Psoas muscle (tissue), 7 donors: ENCODE measurements at regions not wholly inside any gene's neighbourhood (a gene's known extent, or its start where the extent isn't known, plus 50 kb on each side); places are given as distances from the start of the nearest gene placed in this dataset.

Experiments
- ATAC-seq, 4 donors: fragments of 200-7000 bp; cut with Tn5 transposase; one replicate each; pipeline ENCODE4 v1.9.1; 2020; ENCODE audit warnings: moderate library complexity in 3 of 4, mild to moderate bottlenecking in 2 of 4
- DNase-seq, 2 donors: peaks; one replicate each; pipeline ENCODE4 v3.0.0-alpha.2; 2020
- H3K27ac ChIP-seq: fragments of 200-600 bp; one replicate; pipeline ENCODE4 v1.8.0; 2022
- H3K27me3 ChIP-seq, 3 donors: fragments of 200-600 bp in 1 of 3; one replicate each; pipeline versions ENCODE4 v1.6.1 to v1.8.0; 2013 to 2022; ENCODE audit warnings: low read length in 2 of 3, mild to moderate bottlenecking in 2 of 3, moderate library complexity in 1 of 3; ENCODE audit not compliant: insufficient read depth in 3 of 3
- H3K36me3 ChIP-seq, 2 donors: fragments of 200-600 bp in 1 of 2; one replicate each; pipeline versions ENCODE4 v1.6.1 to v1.8.0; 2013 to 2022; ENCODE audit warnings: low read depth in 1 of 2, mild to moderate bottlenecking in 1 of 2, moderate library complexity in 1 of 2; ENCODE audit not compliant: insufficient read depth in 1 of 2
- H3K4me1 ChIP-seq: fragments of 200-600 bp; one replicate; pipeline ENCODE4 v1.8.0; 2022
- H3K4me3 ChIP-seq: fragments of 200-600 bp; one replicate; pipeline ENCODE4 v1.8.0; 2022; ENCODE audit warnings: mild to moderate bottlenecking
- H3K9me3 ChIP-seq: fragments of 200-600 bp; one replicate; pipeline ENCODE4 v1.8.0; 2022
- CTCF ChIP-seq: fragments of 200-600 bp; IDR thresholded peaks from one replicate; pipeline ENCODE4 v1.8.0; 2022; ENCODE audit warnings: antibody characterized with exemption
- WGBS, 3 donors: extraction: QIAGEN DNeasy Blood & Tissue Kit; methylation state at CpG; one replicate each; pipeline versions ENCODE4 v1.1.6 to v1.1.7; 2013; 5-methylcytosine and 5-hydroxymethylcytosine counted together
- intact Hi-C, 2 donors: fragments of 100-400 bp; cut with DNase I; formaldehyde crosslinking; loops; one replicate each; pipeline versions ENCODE4 v1.11.0 to v1.14.2; 2022
- donor health status: healthy with polysubstance abuse.
- donor health status: DM: no; HTN: no; CAD: no; lungs with moderate emphysema.
- donor health status: Bipolar disorder and iron deficiency.
- donor health status: healthy.
- donor health status: DM: yes; HTN: yes; CAD: no.
- donor health status: DM: no; HTN: no; CAD: no.
- donor health status: DM: yes; HTN: yes; CAD: no.

- no peaks in the 10 kb centered on the region for H3K36me3 ChIP-seq
- H3K4me1 ChIP-seq: no peaks in the 10 kb centered on the region
- no peak for TF ChIP-seq CTCF
- intact Hi-C loops: no loop called here
- 74 to 86% (median 83%) methylated on average over 1 of the region's 1 CpG for WGBS, 3 donors
- H3K27ac ChIP-seq: no peak overlapping the region
- ATAC-seq: no peak
- H3K4me3 ChIP-seq: no peak overlapping the region
- no peaks in the 10 kb centered on the region for H3K9me3 ChIP-seq
- H3K27me3 ChIP-seq: peaks cover 0 to 14% (median 0%) of the 10 kb centered on the region in 3 donors
- no peak for DNase-seq
These were observed 69.9 kb upstream of the IGSF21 start for GRCh38 chr1:18037651-18038050.

GRCh38 chr1:18038051-18038450 lies 69.5 kb upstream of the IGSF21 start:
- H3K36me3 ChIP-seq: no peaks in the 10 kb centered on the region
- WGBS, 3 donors: 77 to 87% (median 82%) methylated on average over 4 of the region's 4 CpGs

GRCh38 chr1:18039102-18039501 lies 68.5 kb upstream of the IGSF21 start:
- Histone ChIP-seq H3K9me3 (no peaks in the 10 kb centered on the region), H3K4me3 (no peak overlapping the region), H3K27ac (no peak overlapping the region), H3K27me3 (peaks cover 0 to 20% (median 0%) of the 10 kb centered on the region in 3 donors), H3K4me1 (no peaks in the 10 kb centered on the region), H3K36me3 (no peaks in the 10 kb centered on the region)
- intact Hi-C loops: no loop called here
- 88 to 96% (median 88%) methylated on average over 1 of the region's 1 CpG for WGBS, 3 donors
- ATAC-seq (no peak), DNase-seq (no peak)
- TF ChIP-seq CTCF: no peak

More at GRCh38 chr1:18038051-18038450, 69.5 kb upstream of the IGSF21 start:
- no peak for TF ChIP-seq CTCF
- Histone ChIP-seq H3K9me3 (no peaks in the 10 kb centered on the region), H3K4me3 (no peak overlapping the region), H3K27me3 (peaks cover 0 to 14% (median 0%) of the 10 kb centered on the region in 3 donors), H3K27ac (no peak overlapping the region), H3K4me1 (no peaks in the 10 kb centered on the region)
- DNase-seq (no peak), ATAC-seq (no peak)
- intact Hi-C loops: no loop called here

GRCh38 chr1:18041102-18041501 lies 66.5 kb upstream of the IGSF21 start:
- Histone ChIP-seq H3K4me3 (no peak overlapping the region), H3K4me1 (no peaks in the 10 kb centered on the region), H3K27me3 (peaks cover 0 to 20% (median 0%) of the 10 kb centered on the region in 3 donors), H3K9me3 (no peaks in the 10 kb centered on the region), H3K27ac (no peak overlapping the region), H3K36me3 (no peaks in the 10 kb centered on the region)
- ATAC-seq: no peak
- no peak for TF ChIP-seq CTCF
- WGBS, 3 donors: 64 to 76% (median 69%) methylated on average over 6 of the region's 6 CpGs
- intact Hi-C loops: no loop called here
- DNase-seq: no peak

GRCh38 chr1:18041685-18042355 lies 65.8 kb upstream of the IGSF21 start:
- Histone ChIP-seq H3K27ac (no peak overlapping the region), H3K4me1 (no peaks in the 10 kb centered on the region), H3K9me3 (no peaks in the 10 kb centered on the region), H3K4me3 (no peak overlapping the region), H3K36me3 (no peaks in the 10 kb centered on the region), H3K27me3 (peaks cover 0 to 20% (median 0%) of the 10 kb centered on the region in 3 donors)
- TF ChIP-seq CTCF: no peak
- DNase-seq: no peak
- ATAC-seq: no peak
- intact Hi-C loops: no loop called here
- 63 to 69% (median 67%) methylated on average over 11 of the region's 11 CpGs for WGBS, 3 donors
